Stomach (tissue), 8 donors: ENCODE measurements at regions not wholly inside any gene's neighbourhood (a gene's known extent, or its start where the extent isn't known, plus 50 kb on each side); places are given as distances from the start of the nearest gene placed in this dataset.

ENCODE experiments used
- DNase-seq, 2 donors: peaks; one replicate each; pipeline versions ENCODE4 v3.0.0 to v3.0.0-alpha.2; 2013 to 2019
- H3K27ac ChIP-seq, 5 donors: fragments of 200-600 bp in 4 of 5; sonication (generic) in 4 of 5; one replicate each; pipeline ENCODE4 v1.5.1; 2013 to 2019; ENCODE audit warnings: mild to moderate bottlenecking in 1 of 5, moderate library complexity in 1 of 5
- H3K27me3 ChIP-seq, 3 donors: fragments of 200-600 bp; sonication (generic); one replicate each; pipeline ENCODE4 v1.5.1; 2017 to 2019; ENCODE audit warnings: mixed run types in 1 of 3
- H3K36me3 ChIP-seq, 4 donors: fragments of 200-600 bp; sonication (generic); 1 replicate in 3 of 4; 2 replicates in 1 of 4; pipeline ENCODE4 v1.5.1; 2016 to 2019
- H3K4me1 ChIP-seq, 4 donors: fragments of 200-600 bp; sonication (generic); one replicate each; pipeline ENCODE4 v1.5.1; 2016 to 2019
- H3K4me3 ChIP-seq, 4 donors: fragments of 200-600 bp; sonication (generic) in 3 of 4; one replicate each; pipeline ENCODE4 v1.5.1; 2016 to 2019; ENCODE audit warnings: mild to moderate bottlenecking in 1 of 4
- H3K9me3 ChIP-seq, 4 donors: fragments of 200-600 bp; sonication (generic); one replicate each; pipeline ENCODE4 v1.5.1; 2016 to 2019
- EP300 ChIP-seq: sonication (generic); formaldehyde crosslinking; IDR thresholded peaks from one replicate; pipeline ENCODE4 v1.6.1; 2017; ENCODE audit warnings: antibody characterized with exemption
- POLR2A ChIP-seq, 4 donors: fragments of 450-650 bp; IDR thresholded peaks; one replicate each; pipeline ENCODE4 v1.6.1; 2016; ENCODE audit warnings: antibody characterized with exemption in 4 of 4, control low read depth in 2 of 4, mild to moderate bottlenecking in 1 of 4, moderate library complexity in 1 of 4
- POLR2AphosphoS5 ChIP-seq, 3 donors: sonication (generic); formaldehyde crosslinking; IDR thresholded peaks; one replicate each; pipeline ENCODE4 v1.6.1; 2016; ENCODE audit warnings: antibody characterized with exemption in 3 of 3
- WGBS, 5 donors: extraction: QIAGEN DNeasy Blood & Tissue Kit in 3 of 5; methylation state at CpG; one replicate each; pipeline versions ENCODE4 v1.1.5 to v1.1.7; 2013 to 2018; 5-methylcytosine and 5-hydroxymethylcytosine counted together
- intact Hi-C: fragments of 100-400 bp; cut with DNase I; formaldehyde crosslinking; loops from one replicate; pipeline ENCODE4 v1.15.1; 2023; ENCODE audit warnings: low total_unique reads
- TF ChIP-seq, protein P1 (sequence below), 7 experiments: fragments of 450-650 bp in 4 of 7; fragments of 200-600 bp in 3 of 7; sonication (generic) in 3 of 7; IDR thresholded peaks; one replicate each; pipeline ENCODE4 v1.5.1; 2016 to 2019; ENCODE audit warnings: antibody characterized with exemption in 7 of 7, control low read depth in 2 of 7, mild to moderate bottlenecking in 1 of 7
- donor health status: healthy with polysubstance abuse.
- donor health status: Bipolar disorder and iron deficiency.
- donor health status: healthy.

DNA sequence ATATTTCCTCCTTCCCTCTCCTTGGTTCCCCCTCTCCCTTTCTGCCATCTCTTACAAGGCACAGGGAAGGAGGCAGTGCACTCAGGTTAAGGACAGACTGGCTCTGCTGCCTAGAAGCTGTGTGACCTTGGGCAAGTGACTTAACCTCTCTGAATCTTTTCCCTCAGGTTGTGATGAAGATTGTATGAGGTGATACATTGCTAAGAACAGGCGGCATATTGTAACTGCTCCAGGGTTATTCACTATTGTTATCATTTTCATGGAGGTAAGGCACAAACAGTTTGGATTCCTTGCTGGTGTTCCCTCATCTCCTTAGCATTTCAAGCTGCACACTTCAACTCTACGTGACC is 126.6 kb upstream of the CXCR4 start:
- no peak overlapping the region for H3K4me3 ChIP-seq
- WGBS, 5 donors: 89 to 97% (median 92%) methylated on average over 2 of the region's 2 CpGs
- intact Hi-C loops: no loop called here
- TF ChIP-seq, protein P1, sequence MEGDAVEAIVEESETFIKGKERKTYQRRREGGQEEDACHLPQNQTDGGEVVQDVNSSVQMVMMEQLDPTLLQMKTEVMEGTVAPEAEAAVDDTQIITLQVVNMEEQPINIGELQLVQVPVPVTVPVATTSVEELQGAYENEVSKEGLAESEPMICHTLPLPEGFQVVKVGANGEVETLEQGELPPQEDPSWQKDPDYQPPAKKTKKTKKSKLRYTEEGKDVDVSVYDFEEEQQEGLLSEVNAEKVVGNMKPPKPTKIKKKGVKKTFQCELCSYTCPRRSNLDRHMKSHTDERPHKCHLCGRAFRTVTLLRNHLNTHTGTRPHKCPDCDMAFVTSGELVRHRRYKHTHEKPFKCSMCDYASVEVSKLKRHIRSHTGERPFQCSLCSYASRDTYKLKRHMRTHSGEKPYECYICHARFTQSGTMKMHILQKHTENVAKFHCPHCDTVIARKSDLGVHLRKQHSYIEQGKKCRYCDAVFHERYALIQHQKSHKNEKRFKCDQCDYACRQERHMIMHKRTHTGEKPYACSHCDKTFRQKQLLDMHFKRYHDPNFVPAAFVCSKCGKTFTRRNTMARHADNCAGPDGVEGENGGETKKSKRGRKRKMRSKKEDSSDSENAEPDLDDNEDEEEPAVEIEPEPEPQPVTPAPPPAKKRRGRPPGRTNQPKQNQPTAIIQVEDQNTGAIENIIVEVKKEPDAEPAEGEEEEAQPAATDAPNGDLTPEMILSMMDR (IDR thresholded peaks at IDR 0.05): no peak
- TF ChIP-seq POLR2A (IDR thresholded peaks at IDR 0.05) (no peak), POLR2AphosphoS5 (IDR thresholded peaks at IDR 0.05) (no peak), EP300 (no peak)
- H3K36me3 ChIP-seq: no peaks in the 10 kb centered on the region
- no peaks in the 10 kb centered on the region for H3K9me3 ChIP-seq
- peaks cover 6 to 16% (median 14%) of the 10 kb centered on the region in 4 donors for H3K4me1 ChIP-seq
- no peak for DNase-seq
- H3K27me3 ChIP-seq: no peaks in the 10 kb centered on the region
- H3K27ac ChIP-seq: no peak overlapping the region

DNA sequence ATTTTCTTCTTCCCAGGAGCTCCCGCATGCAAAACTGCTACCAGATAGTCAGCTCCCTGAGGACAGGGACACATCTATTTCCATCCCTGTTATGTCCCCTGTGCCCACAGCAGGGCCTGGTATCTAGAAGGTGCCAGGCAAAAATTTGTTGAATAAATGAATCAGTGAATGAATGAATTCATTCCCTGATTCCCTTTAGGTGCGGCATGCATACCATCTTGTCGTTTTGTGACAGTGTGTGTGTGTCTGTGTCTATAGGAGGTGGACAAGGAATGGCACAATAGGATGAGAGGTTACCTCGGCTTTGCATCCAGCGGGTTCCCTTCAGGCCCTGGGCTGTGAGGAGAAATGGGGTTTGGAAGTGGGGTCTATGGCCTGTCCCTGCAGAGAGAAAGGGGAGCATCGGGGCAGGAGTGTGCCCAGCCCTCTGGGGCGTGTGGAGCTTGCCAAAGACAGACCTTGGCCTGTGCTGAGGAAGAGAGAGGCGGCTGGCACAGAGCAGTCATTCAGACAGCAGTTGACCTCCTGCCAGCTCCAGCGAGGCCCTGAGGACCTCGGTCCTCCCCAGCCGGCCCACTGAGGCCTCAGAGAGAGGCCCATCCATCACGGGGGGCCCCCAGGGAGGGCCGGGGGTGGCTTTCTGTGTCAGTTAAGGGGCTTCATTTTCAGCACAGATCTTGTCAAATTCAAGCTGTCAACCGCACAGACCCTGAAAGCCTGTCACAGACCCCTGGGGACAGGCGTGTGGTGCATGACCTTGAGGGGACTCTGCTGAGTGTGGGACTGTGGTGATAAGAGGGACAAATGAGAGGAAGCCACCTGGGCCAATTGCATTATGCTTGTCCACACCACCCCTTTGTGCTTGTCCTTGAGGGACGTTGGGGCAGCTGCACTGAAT is 125.9 kb upstream of the CXCR4 start:
- Histone ChIP-seq H3K27ac (no peak overlapping the region), H3K27me3 (no peaks in the 10 kb centered on the region), H3K36me3 (no peaks in the 10 kb centered on the region), H3K9me3 (no peaks in the 10 kb centered on the region), H3K4me3 (no peak overlapping the region), H3K4me1 (peaks cover 11 to 21% (median 21%) of the 10 kb centered on the region in 4 donors)
- DNase-seq: no peak
- 68 to 74% (median 72%) methylated on average over 14 to 16 of the region's 16 CpGs for WGBS, 5 donors
- TF ChIP-seq, protein P1 (IDR thresholded peaks at IDR 0.05): no peak
- no peak for TF ChIP-seq EP300
- no peak for TF ChIP-seq POLR2A (IDR thresholded peaks at IDR 0.05)
- no peak for TF ChIP-seq POLR2AphosphoS5 (IDR thresholded peaks at IDR 0.05)
- intact Hi-C loops: no loop called here

DNA sequence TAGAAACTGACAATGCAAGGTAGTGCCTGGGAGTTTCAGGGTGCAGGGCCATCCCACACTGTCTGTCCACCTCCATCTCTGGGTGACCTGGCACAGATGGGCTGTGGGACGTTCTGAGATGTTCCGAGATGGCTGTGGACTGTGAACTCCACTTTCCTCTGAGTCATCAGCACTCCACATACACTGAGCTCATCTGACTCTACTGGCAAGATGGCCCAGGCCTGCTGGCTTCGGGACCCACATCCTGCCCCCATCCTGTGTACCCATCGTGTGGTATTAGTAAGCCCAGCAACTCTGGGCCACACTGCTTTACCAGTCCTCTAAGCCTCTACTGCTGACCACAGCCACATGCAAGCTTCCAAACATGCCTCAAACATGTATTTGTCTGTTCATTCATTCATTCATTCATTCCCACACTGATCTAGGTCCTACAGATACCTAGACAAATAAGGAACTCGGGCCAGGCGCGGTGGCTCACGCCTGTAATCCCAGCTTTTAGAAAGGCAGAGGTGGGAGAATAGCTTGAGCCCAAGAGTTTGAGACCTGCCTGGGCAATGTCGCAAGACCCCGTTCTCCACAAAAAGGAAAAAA is 124.8 kb upstream of the CXCR4 start:
- TF ChIP-seq POLR2AphosphoS5 (IDR thresholded peaks at IDR 0.05): no peak
- no peak for TF ChIP-seq POLR2A (IDR thresholded peaks at IDR 0.05)
- TF ChIP-seq, protein P1 (IDR thresholded peaks at IDR 0.05): no peak
- no peak for TF ChIP-seq EP300
- DNase-seq: peak in 1 of 2 donors; percentile 40
- Histone ChIP-seq H3K4me3 (no peak overlapping the region), H3K27me3 (no peaks in the 10 kb centered on the region), H3K27ac (peak overlapping the region in 1 of 5 donors; percentile 6), H3K4me1 (peaks cover 17 to 31% (median 25%) of the 10 kb centered on the region in 4 donors), H3K9me3 (no peaks in the 10 kb centered on the region), H3K36me3 (no peaks in the 10 kb centered on the region)
- WGBS, 5 donors: 68 to 79% (median 74%) methylated on average over 9 to 10 of the region's 10 CpGs
- intact Hi-C loops: no loop called here

DNA sequence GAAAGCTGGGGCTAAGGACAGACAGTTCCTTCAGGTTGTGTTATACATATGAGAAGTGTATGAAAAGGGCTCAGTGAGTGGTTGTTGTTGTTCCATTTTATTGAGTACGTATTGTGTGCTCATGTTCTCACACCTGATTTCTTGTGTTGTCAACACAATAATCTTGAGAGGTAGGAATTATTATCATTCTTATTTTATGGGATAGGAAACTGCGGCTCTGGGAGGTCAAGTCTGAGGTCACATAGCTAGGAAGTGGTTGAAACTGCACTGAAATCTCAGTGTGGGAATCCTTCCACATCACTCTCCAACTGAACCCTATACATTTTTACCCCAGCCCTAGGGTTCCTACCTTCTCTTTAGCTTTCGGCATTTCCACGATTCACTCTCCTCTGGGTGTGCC is 124.2 kb upstream of the CXCR4 start:
- WGBS, 5 donors: 87 to 94% (median 91%) methylated on average over 4 of the region's 4 CpGs
- peaks cover 17 to 32% (median 26%) of the 10 kb centered on the region in 4 donors for H3K4me1 ChIP-seq
- no peak for DNase-seq
- no peaks in the 10 kb centered on the region for H3K36me3 ChIP-seq
- no peaks in the 10 kb centered on the region for H3K27me3 ChIP-seq
- H3K9me3 ChIP-seq: no peaks in the 10 kb centered on the region
- H3K4me3 ChIP-seq: no peak overlapping the region
- TF ChIP-seq POLR2AphosphoS5 (IDR thresholded peaks at IDR 0.05): no peak
- TF ChIP-seq POLR2A (IDR thresholded peaks at IDR 0.05): no peak
- no peak for TF ChIP-seq EP300
- TF ChIP-seq, protein P1 (IDR thresholded peaks at IDR 0.05): no peak
- peak overlapping the region in 1 of 5 donors; percentile 6 for H3K27ac ChIP-seq
- intact Hi-C loops: no loop called here
